ENCODE measurements at regions not wholly inside any gene's neighbourhood (a gene's known extent, or its start where the extent isn't known, plus 50 kb on each side); places are given as distances from the start of the nearest gene placed in this dataset.
"Not testable (repeated sequence)": the region's sequence is repeated elsewhere in the genome, so short reads cannot be mapped to it uniquely, and the experiment has no call there.

GRCh38 chr10:31188792-31189406 lies 130.1 kb upstream of the ZEB1 start:
- DNase-seq: no peak

- DNase-seq: no peak
Observed at GRCh38 chr10:31190488-31190887, 128.5 kb upstream of the ZEB1 start.

GRCh38 chr10:31192475-31192874 lies 126.5 kb upstream of the ZEB1 start:
- DNase-seq: no peak

- no peak for DNase-seq
Observed at GRCh38 chr10:31194986-31195385, 124.0 kb upstream of the ZEB1 start.

- DNase-seq: no peak
Observed at GRCh38 chr10:31197886-31198285, 121.1 kb upstream of the ZEB1 start.

GRCh38 chr10:31204090-31204489 lies 114.9 kb upstream of the ZEB1 start:
- no peak for DNase-seq

GRCh38 chr10:31207636-31208035 lies 111.4 kb upstream of the ZEB1 start:
- DNase-seq: no peak

- no peak for DNase-seq
Observed at GRCh38 chr10:31209478-31209877, 109.5 kb upstream of the ZEB1 start.

GRCh38 chr10:31210190-31210589 lies 108.8 kb upstream of the ZEB1 start:
- no peak for DNase-seq

GRCh38 chr10:31213959-31214358 lies 105.1 kb upstream of the ZEB1 start:
- DNase-seq: no peak

- DNase-seq: no peak
Observed at GRCh38 chr10:31215052-31215451, 104.0 kb upstream of the ZEB1 start.

- DNase-seq: no peak
Observed at GRCh38 chr10:31219306-31219705, 99.7 kb upstream of the ZEB1 start.

GRCh38 chr10:31228780-31229179 lies 90.2 kb upstream of the ZEB1 start:
- not testable (repeated sequence) for DNase-seq

- no peak for DNase-seq
Observed at GRCh38 chr10:31239961-31240360, 79.1 kb upstream of the ZEB1 start.

- no peak for DNase-seq
Observed at GRCh38 chr10:31242902-31243301, 76.1 kb upstream of the ZEB1 start.

GRCh38 chr10:31251118-31251517 lies 67.9 kb upstream of the ZEB1 start:
- DNase-seq: not testable (repeated sequence)

- no peak for DNase-seq
Observed at GRCh38 chr10:31253237-31253636, 65.8 kb upstream of the ZEB1 start.

- no peak for DNase-seq
Observed at GRCh38 chr10:31261511-31262311, 57.3 kb upstream of the ZEB1 start.

- DNase-seq: no peak
Observed at GRCh38 chr10:31262672-31263071, 56.3 kb upstream of the ZEB1 start.

GRCh38 chr10:31263903-31264302 lies 55.1 kb upstream of the ZEB1 start:
- no peak for DNase-seq

- DNase-seq: no peak
Observed at GRCh38 chr10:31268444-31269303, 50.3 kb upstream of the ZEB1 start.

Measured in NCI-H1436 treated with DMSO at 0.1 percent for 48 hours (cell line).